HepG2 (cell line): ENCODE measurements at regions not wholly inside any gene's neighbourhood (a gene's known extent, or its start where the extent isn't known, plus 50 kb on each side); places are given as distances from the start of the nearest gene placed in this dataset.

Experiments
- CTCF ChIP-seq: sonication (generic); formaldehyde crosslinking; IDR thresholded peaks from 2 replicates; pipeline ENCODE4 v1.5.0; 2020; ENCODE audit warnings: mild to moderate bottlenecking, missing genetic modification reagents, moderate library complexity
- FOXP4 ChIP-seq: sonication (generic); formaldehyde crosslinking; IDR thresholded peaks from 2 replicates; pipeline ENCODE4 v1.4.0; 2020; ENCODE audit warnings: missing genetic modification reagents
- MIXL1 ChIP-seq: IDR thresholded peaks from 2 replicates; pipeline ENCODE4 v1.6.1; 2016
- PHF21A ChIP-seq: sonication (generic); formaldehyde crosslinking; IDR thresholded peaks from 2 replicates; pipeline ENCODE4 v1.5.0; 2020; ENCODE audit warnings: mild to moderate bottlenecking, missing genetic modification reagents
- SIN3A ChIP-seq: IDR thresholded peaks from 2 replicates; pipeline ENCODE4 v1.6.1; 2011; ENCODE audit warnings: low read depth, mild to moderate bottlenecking, control low read depth, low read length, borderline replicate concordance
- SOX5 ChIP-seq: IDR thresholded peaks from 2 replicates; pipeline ENCODE4 v1.6.1; 2016; ENCODE audit warnings: borderline replicate concordance
- ZNF331 ChIP-seq: sonication (generic); formaldehyde crosslinking; IDR thresholded peaks from 2 replicates; pipeline ENCODE4 v1.4.0; 2020; ENCODE audit warnings: missing genetic modification reagents
- ZNF34 ChIP-seq: sonication (generic); formaldehyde crosslinking; IDR thresholded peaks from 2 replicates; pipeline ENCODE4 v1.4.0; 2020; ENCODE audit warnings: mild to moderate bottlenecking, missing genetic modification reagents, borderline replicate concordance
- ZSCAN29 ChIP-seq: sonication (generic); formaldehyde crosslinking; conservative IDR thresholded peaks from 2 replicates; pipeline ENCODE4 v1.4.0; 2020; ENCODE audit warnings: mild to moderate bottlenecking, missing genetic modification reagents
- ZUFSP ChIP-seq: sonication (generic); formaldehyde crosslinking; IDR thresholded peaks from 2 replicates; pipeline ENCODE4 v1.9.0; 2021; ENCODE audit warnings: missing genetic modification reagents, mild to moderate bottlenecking, borderline replicate concordance

- TF ChIP-seq FOXP4 (CRISPR knock-in tag), result no peak
- no peak for TF ChIP-seq SIN3A
- no peak for TF ChIP-seq ZNF34
- no peak for TF ChIP-seq ZNF331 (CRISPR knock-in tag)
- TF ChIP-seq MIXL1 (CRISPR knock-in tag), result no peak
- no peak for TF ChIP-seq CTCF (CRISPR knock-in tag)
- no peak for TF ChIP-seq ZUFSP (CRISPR knock-in tag)
- no peak for TF ChIP-seq ZSCAN29 (CRISPR knock-in tag)
- TF ChIP-seq PHF21A (CRISPR knock-in tag), result no peak
- no peak for TF ChIP-seq SOX5
These were observed 243.9 kb downstream of the NR2F1-AS1 start (continued) for GRCh38 chr5:93337138-93337537.
